MCF 10A (cell line): ENCODE measurements at regions not wholly inside any gene's neighbourhood (a gene's known extent, or its start where the extent isn't known, plus 50 kb on each side); places are given as distances from the start of the nearest gene placed in this dataset.

Experiments used
- BruUV-seq: library from RNA; stranded (reverse); fragments of 400-500 nt; replicated peaks from 2 replicates; lab custom pipeline; 2021; lab: Mats Ljungman, UMichigan
- CTCF ChIA-PET: fragments of 300-600 bp; sonication (Branson Sonifier 250); formaldehyde crosslinking; extraction: SDS; loops from one replicate; lab custom pipeline; 2021; ENCODE audit warnings: antibody characterized with exemption, inconsistent platforms; lab: Yijun Ruan, JAX
- POLR2A ChIA-PET: fragments of 300-600, 350-650 bp; sonication (Branson Sonifier 250); formaldehyde crosslinking; extraction: SDS; loops from one replicate; lab custom pipeline; 2020; ENCODE audit warnings: antibody characterized with exemption, inconsistent platforms; lab: Yijun Ruan, JAX
- DNase-seq: peaks from one replicate; pipeline ENCODE4 v3.0.0-alpha.2; 2018; ENCODE audit not compliant: unreplicated experiment
- H3K27ac Mint-ChIP-seq: one replicate; pipeline ENCODE4 v1.8.0; 2022; ENCODE audit warnings: mild to moderate bottlenecking, low read depth, mixed read lengths; ENCODE audit not compliant: unreplicated experiment
- H3K27me3 Mint-ChIP-seq: one replicate; pipeline ENCODE4 v1.8.0; 2022; ENCODE audit warnings: mixed read lengths; ENCODE audit not compliant: insufficient read depth, unreplicated experiment
- H3K36me3 Mint-ChIP-seq: one replicate; pipeline ENCODE4 v1.8.0; 2022; ENCODE audit warnings: mild to moderate bottlenecking, moderate library complexity, mixed read lengths; ENCODE audit not compliant: insufficient read depth, unreplicated experiment
- H3K4me1 Mint-ChIP-seq: one replicate; pipeline ENCODE4 v1.8.0; 2022; ENCODE audit warnings: mixed read lengths; ENCODE audit not compliant: insufficient read depth, unreplicated experiment
- H3K4me3 Mint-ChIP-seq: one replicate; pipeline ENCODE4 v1.8.0; 2022; ENCODE audit warnings: mild to moderate bottlenecking, moderate library complexity, mixed read lengths; ENCODE audit not compliant: unreplicated experiment
- H3K9me3 Mint-ChIP-seq: one replicate; pipeline ENCODE4 v1.8.0; 2022; ENCODE audit warnings: mixed read lengths; ENCODE audit not compliant: unreplicated experiment
- intact Hi-C: fragments of 100-400 bp; cut with micrococcal nuclease; formaldehyde crosslinking; loops from 2 replicates; pipeline ENCODE4 v1.14.1; 2022
- TF ChIP-seq, protein P1 (sequence below): fragments of 200-600 bp; IDR thresholded peaks from one replicate; pipeline ENCODE4 v1.8.0; 2022; ENCODE audit warnings: antibody characterized with exemption, mild to moderate bottlenecking; ENCODE audit not compliant: unreplicated experiment

DNA sequence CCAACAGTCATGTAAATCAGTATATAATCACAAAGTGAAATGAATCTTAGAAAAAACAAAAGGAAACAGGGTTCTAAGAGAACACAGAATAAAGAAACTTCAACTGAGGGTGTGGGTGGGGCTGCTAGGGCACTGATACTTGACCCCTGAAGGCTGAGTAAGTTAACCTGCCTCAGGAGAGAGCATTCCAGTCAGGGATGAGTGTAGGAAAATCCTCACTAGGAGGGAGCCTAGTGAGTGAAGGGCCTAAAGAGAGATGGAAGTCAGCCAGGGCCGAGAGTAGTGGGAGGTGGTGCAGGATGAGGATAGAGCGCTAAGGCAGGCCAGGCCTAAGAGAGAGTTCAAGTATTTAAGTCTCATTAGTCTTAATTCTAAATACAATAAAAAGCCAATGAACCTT is 342.6 kb downstream of the SATB2 start:
- TF ChIP-seq, protein P1, sequence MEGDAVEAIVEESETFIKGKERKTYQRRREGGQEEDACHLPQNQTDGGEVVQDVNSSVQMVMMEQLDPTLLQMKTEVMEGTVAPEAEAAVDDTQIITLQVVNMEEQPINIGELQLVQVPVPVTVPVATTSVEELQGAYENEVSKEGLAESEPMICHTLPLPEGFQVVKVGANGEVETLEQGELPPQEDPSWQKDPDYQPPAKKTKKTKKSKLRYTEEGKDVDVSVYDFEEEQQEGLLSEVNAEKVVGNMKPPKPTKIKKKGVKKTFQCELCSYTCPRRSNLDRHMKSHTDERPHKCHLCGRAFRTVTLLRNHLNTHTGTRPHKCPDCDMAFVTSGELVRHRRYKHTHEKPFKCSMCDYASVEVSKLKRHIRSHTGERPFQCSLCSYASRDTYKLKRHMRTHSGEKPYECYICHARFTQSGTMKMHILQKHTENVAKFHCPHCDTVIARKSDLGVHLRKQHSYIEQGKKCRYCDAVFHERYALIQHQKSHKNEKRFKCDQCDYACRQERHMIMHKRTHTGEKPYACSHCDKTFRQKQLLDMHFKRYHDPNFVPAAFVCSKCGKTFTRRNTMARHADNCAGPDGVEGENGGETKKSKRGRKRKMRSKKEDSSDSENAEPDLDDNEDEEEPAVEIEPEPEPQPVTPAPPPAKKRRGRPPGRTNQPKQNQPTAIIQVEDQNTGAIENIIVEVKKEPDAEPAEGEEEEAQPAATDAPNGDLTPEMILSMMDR: no peak
- no TSS peak for BruUV-seq
- Mint-ChIP-seq H3K4me1 (no peaks in the 10 kb centered on the region), H3K36me3 (no peaks in the 10 kb centered on the region), H3K27ac (no peak overlapping the region), H3K4me3 (no peak overlapping the region), H3K27me3 (peaks cover 26% of the 10 kb centered on the region), H3K9me3 (no peaks in the 10 kb centered on the region)
- CTCF ChIA-PET: no interaction called here
- no peak for DNase-seq
- intact Hi-C loops: no loop called here
- POLR2A ChIA-PET: no interaction called here

DNA sequence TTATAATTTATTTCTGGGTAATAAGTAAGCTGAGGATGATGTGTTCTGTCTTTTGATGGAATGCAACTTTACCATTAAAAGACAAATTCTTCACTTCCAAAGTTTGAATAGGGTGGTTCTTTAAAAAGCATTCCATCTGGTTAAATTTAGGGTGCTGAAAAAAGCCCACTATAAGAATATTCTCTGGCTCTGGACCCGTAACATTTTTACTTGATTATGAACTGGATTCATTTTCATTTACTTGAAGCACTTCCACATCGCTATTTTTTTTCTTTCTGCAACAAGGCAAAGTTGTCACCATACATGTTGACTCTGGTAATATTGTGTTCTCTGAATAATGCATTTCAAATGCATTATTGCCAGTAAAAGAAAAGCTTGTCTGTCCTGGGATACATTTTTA is 344.6 kb downstream of the SATB2 start:
- Mint-ChIP-seq H3K4me1 (no peaks in the 10 kb centered on the region), H3K4me3 (no peak overlapping the region), H3K9me3 (no peaks in the 10 kb centered on the region), H3K36me3 (no peaks in the 10 kb centered on the region), H3K27me3 (peaks cover 27% of the 10 kb centered on the region), H3K27ac (no peak overlapping the region)
- intact Hi-C loops: no loop called here
- ChIA-PET CTCF (no interaction called here), POLR2A (no interaction called here)
- BruUV-seq: no TSS peak
- TF ChIP-seq, protein P1: no peak
- no peak for DNase-seq

DNA sequence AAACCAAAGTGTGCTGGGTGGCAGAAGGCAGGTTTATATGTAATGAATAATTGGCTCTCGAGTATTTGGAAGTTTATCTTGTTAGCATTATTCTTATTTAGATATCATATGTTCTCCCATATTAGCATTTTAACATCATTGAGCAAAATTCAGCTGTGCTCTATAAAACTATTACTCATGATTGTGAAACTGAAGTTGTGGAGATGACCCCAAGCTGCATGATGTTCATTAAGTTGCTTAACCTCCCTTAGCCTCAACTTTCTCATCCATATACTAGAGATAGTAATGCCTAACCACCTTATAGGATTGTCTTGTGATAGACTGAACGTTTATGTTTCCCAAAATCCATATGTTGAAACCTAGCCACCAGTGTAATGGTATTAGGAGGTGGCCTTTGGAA is 346.3 kb downstream of the SATB2 start:
- H3K27ac Mint-ChIP-seq: no peak overlapping the region
- no TSS peak for BruUV-seq
- H3K9me3 Mint-ChIP-seq: no peaks in the 10 kb centered on the region
- intact Hi-C loops: no loop called here
- no peak overlapping the region for H3K4me3 Mint-ChIP-seq
- DNase-seq: no peak
- no peaks in the 10 kb centered on the region for H3K36me3 Mint-ChIP-seq
- TF ChIP-seq, protein P1: no peak
- ChIA-PET CTCF (interaction anchor here (0.6 kb wide), 1 partner anchor 9 kb away, joined by 3 read pairs; no protein-coding TSS in a partner anchor), POLR2A (no interaction called here)
- no peaks in the 10 kb centered on the region for H3K4me1 Mint-ChIP-seq
- H3K27me3 Mint-ChIP-seq: peaks cover 42% of the 10 kb centered on the region

DNA sequence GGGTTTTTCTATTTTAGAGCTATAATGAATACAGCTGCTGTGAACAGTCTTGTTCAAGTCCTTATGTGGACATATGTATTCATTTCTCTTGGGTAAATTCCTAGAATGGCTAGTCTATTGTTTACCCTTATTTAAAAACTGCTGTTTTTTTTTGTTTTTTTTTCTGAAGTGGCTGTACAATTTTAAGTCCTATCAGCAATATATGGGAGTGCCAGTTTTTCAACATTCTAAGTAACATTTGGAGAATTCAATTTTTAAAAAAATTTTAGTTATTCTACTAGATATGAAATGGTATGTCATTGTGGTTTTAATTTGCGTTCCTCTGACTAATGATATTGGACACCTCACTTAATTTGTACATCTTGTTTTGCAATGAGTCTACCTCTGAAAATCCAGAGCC is 349.7 kb downstream of the SATB2 start:
- Mint-ChIP-seq H3K4me3 (no peak overlapping the region), H3K9me3 (no peaks in the 10 kb centered on the region), H3K36me3 (no peaks in the 10 kb centered on the region), H3K27ac (no peak overlapping the region), H3K4me1 (no peaks in the 10 kb centered on the region), H3K27me3 (peaks cover 70% of the 10 kb centered on the region)
- intact Hi-C loops: loop anchor here (10.0 kb wide), 1 partner anchor 347 kb away; the partner anchor contains the start of gene SATB2
- POLR2A ChIA-PET: no interaction called here
- CTCF ChIA-PET: no interaction called here
- no TSS peak for BruUV-seq
- DNase-seq: no peak
- TF ChIP-seq, protein P1: no peak
